HG03066 (cell line): ENCODE measurements at regions not wholly inside any gene's neighbourhood (a gene's known extent, or its start where the extent isn't known, plus 50 kb on each side); places are given as distances from the start of the nearest gene placed in this dataset.

ENCODE experiments used
- ATAC-seq: cut with Tn5 transposase; IDR thresholded peaks from one replicate; pipeline ENCODE4 v1.9.1; 2021; ENCODE audit warnings: low read depth; ENCODE audit not compliant: unreplicated experiment

GRCh38 chr16:86087011-86087895, 188.3 kb downstream of the IRF8 start:
- ATAC-seq = no peak

GRCh38 chr16:86087896-86088230, 188.9 kb downstream of the IRF8 start:
- ATAC-seq = no peak

- no peak for ATAC-seq
Measured at GRCh38 chr16:86088287-86088686, 189.3 kb downstream of the IRF8 start.

- ATAC-seq = no peak
Measured at GRCh38 chr16:86088816-86089215, 189.9 kb downstream of the IRF8 start.

- ATAC-seq = no peak
Measured at GRCh38 chr16:86089334-86089900, 190.5 kb downstream of the IRF8 start.

- ATAC-seq = no peak
Measured at GRCh38 chr16:86089991-86090390, 191.0 kb downstream of the IRF8 start.

- no peak for ATAC-seq
Measured at GRCh38 chr16:86090461-86091170, 191.7 kb downstream of the IRF8 start.

- ATAC-seq = no peak
Measured at GRCh38 chr16:86091976-86092375, 193.0 kb downstream of the IRF8 start.

- no peak for ATAC-seq
Measured at GRCh38 chr16:86092586-86093480, 193.9 kb downstream of the IRF8 start.

GRCh38 chr16:86093801-86094750, 195.1 kb downstream of the IRF8 start:
- ATAC-seq = no peak

- ATAC-seq = no peak
Measured at GRCh38 chr16:86095131-86095752, 196.3 kb downstream of the IRF8 start.

- no peak for ATAC-seq
Measured at GRCh38 chr16:86095906-86096485, 197.0 kb downstream of the IRF8 start.

- ATAC-seq = no peak
Measured at GRCh38 chr16:86096850-86097249, 197.9 kb downstream of the IRF8 start.

GRCh38 chr16:86099326-86099725, 200.4 kb downstream of the IRF8 start:
- no peak for ATAC-seq

- ATAC-seq = no peak
Measured at GRCh38 chr16:86100205-86101136, 201.5 kb downstream of the IRF8 start.

GRCh38 chr16:86101137-86101896, 202.4 kb downstream of the IRF8 start:
- no peak for ATAC-seq

GRCh38 chr16:86101897-86102157, 202.9 kb downstream of the IRF8 start:
- no peak for ATAC-seq
